ENCODE measurements at regions not wholly inside any gene's neighbourhood (a gene's known extent, or its start where the extent isn't known, plus 50 kb on each side); places are given as distances from the start of the nearest gene placed in this dataset.

- DNase-seq: no peak
Measured at GRCh38 chr10:3364768-3365480, 192.3 kb upstream of the PITRM1 start.

- no peak for DNase-seq
Measured at GRCh38 chr10:3363311-3364045, 190.9 kb upstream of the PITRM1 start.

GRCh38 chr10:3362394-3362793 lies 189.8 kb upstream of the PITRM1 start:
- no peak for DNase-seq

DNA sequence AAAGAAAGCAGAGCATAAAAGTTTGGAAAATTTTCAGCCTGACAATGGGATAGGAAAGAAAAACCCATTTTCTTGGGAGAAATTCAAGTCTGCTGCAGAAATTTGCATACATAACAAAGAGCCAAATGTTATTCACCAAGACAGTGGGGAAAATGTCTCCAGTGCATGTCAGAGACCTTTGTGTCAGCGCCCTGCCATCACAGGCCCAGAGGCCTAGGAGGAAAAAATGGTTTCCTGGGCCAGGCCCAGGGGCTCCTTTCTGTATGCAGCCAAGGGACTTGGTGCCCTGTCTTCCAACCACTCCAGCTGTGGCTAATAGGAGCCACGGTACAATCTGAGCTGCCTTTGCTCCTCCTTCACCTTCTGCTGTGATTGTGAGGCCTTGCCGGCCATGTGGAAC lies 189.1 kb upstream of the PITRM1 start:
- no peak for DNase-seq

- DNase-seq: no peak
Measured at GRCh38 chr10:3357737-3358136, 185.2 kb upstream of the PITRM1 start.

GRCh38 chr10:3355536-3355935 lies 183.0 kb upstream of the PITRM1 start:
- no peak for DNase-seq

- DNase-seq: no peak
Measured at GRCh38 chr10:3354174-3354900, 181.8 kb upstream of the PITRM1 start.

GRCh38 chr10:3353235-3353634 lies 180.7 kb upstream of the PITRM1 start:
- no peak for DNase-seq

DNA sequence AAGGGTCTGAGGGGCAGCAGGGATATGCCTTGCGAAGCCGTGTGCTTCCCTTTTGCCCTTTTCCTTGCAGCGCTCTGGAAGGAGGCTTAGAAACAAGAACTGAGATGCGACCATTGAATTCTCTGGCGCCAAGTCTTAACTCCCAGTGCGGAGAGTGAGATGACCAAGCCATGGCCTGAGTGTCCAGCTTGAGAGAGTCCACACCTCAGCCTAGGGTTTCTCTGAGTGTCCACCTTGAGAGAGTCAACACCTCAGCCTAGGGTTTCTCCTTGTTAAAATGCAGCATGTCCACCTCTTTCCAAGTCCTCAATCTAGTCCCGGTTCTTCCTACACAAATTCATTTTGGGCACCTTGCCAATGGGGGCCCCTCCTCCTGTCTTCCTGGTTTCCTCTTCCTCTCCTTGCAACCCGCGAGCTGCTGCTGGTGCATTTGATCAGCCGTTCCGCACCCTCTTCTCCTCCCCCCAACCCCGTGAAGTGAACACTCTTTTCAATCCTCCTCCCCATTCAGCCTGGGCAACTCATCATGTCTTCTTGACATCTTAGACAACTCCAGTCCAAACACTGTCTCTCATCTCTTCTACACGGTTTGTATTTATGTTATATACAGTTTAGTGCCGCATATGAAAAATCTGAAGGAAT lies 178.2 kb upstream of the PITRM1 start:
- no peak for DNase-seq

GRCh38 chr10:3350205-3350604 lies 177.6 kb upstream of the PITRM1 start:
- DNase-seq: no peak

GRCh38 chr10:3348564-3348963 lies 176.0 kb upstream of the PITRM1 start:
- no peak for DNase-seq

GRCh38 chr10:3347413-3348182 lies 175.0 kb upstream of the PITRM1 start:
- DNase-seq: no peak

DNA sequence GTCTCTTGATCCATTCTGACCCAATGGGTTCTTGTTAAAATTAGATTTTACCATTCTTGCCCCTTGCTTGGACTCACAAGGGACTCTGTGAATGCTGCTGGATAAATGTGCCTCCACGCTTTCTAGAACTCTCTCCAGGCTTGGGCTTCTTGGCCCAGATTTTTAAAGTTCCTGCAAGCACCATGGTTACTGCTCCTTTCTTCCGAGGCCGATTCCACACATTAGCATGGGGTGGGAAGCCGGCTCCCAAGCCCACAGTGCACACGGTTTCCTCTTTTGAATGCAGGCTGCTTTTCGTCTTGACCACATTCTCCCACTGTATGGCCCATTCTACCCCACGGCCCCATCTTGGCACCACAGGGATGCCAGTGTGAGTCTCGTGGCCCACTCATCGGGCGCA lies 174.3 kb upstream of the PITRM1 start:
- DNase-seq: no peak

- DNase-seq: no peak
Measured at GRCh38 chr10:3342771-3343170, 170.2 kb upstream of the PITRM1 start.

GRCh38 chr10:3340127-3340730 lies 167.6 kb upstream of the PITRM1 start:
- DNase-seq: no peak

- DNase-seq: no peak
Measured at GRCh38 chr10:3339531-3339950, 167.0 kb upstream of the PITRM1 start.

DNA sequence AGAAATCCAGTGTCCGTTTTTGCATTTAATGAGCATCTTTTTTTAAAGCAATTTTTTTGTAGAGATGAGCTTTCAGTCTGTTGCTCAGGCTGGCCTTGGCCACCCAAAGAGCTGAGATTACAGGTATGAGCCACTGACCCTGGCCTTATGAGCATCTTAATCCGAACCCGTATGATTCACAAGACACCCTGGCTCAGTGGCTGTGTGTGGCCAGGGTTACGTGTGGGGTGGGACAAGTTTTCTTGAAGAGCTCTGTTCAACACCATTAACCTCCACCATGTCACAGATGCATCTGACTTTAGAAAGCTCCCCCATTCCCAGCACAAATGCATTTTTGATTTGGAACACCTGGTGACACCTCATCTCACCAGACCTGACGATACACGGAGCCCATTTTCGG lies 166.5 kb upstream of the PITRM1 start:
- no peak for DNase-seq

GRCh38 chr10:3337741-3338140 lies 165.2 kb upstream of the PITRM1 start:
- no peak for DNase-seq

DNA sequence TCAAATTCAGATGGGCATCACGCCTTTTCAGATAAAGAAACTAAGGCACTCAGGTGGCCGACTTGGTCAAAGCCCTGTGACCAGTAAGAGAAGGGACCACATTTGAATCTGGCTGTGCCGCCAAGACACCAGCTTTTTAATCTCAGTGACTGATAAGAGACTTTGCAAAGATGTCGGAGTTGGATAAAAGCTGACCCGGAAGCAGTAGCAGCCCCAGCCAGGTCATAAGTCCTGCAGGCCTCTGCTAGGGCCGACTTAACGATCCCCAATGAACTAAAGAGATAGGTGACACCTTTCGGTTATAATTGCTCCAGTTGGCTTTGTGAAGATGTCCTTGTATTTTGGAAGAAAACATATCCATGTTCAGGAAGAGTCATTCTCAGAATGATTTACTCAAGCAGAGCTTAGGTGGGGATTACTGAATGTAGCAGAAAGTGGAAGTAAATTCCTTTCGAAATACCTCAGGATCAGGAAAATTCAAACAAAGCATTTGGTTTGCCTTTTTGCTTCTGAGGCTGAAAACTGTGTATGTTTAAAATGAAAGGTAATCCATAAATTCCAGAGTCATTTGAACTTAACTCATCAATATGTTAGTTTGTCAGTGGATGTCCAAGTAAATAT lies 164.2 kb upstream of the PITRM1 start:
- no peak for DNase-seq

- no peak for DNase-seq
Measured at GRCh38 chr10:3333426-3333825, 160.8 kb upstream of the PITRM1 start.

GRCh38 chr10:3331690-3332230 lies 159.2 kb upstream of the PITRM1 start:
- no peak for DNase-seq
